Astrocyte (in vitro differentiated cells and primary cell): ENCODE measurements at regions not wholly inside any gene's neighbourhood (a gene's known extent, or its start where the extent isn't known, plus 50 kb on each side); places are given as distances from the start of the nearest gene placed in this dataset.

Source experiments
- DNase-seq: peaks from one replicate; pipeline ENCODE4 v3.0.0-alpha.2; 2010; ENCODE audit warnings: low read depth
- FAIRE-seq: peaks from 2 replicates; lab custom pipeline; 2011; peaks lifted over from hg19 to GRCh38; lab: Jason Lieb, UNC
- H2AFZ ChIP-seq: 2 replicates; pipeline ENCODE4 v1.6.0; 2012; ENCODE audit warnings: low read depth, low read length, inconsistent platforms
- H3K27ac ChIP-seq: 2 replicates; pipeline ENCODE4 v1.5.1; 2011; ENCODE audit warnings: low read depth, low read length, inconsistent platforms
- H3K27me3 ChIP-seq: 2 replicates; pipeline ENCODE4 v1.6.0; 2011; ENCODE audit warnings: low read length, inconsistent platforms; ENCODE audit not compliant: insufficient read depth
- H3K36me3 ChIP-seq: 2 replicates; pipeline ENCODE4 v1.5.1; 2011; ENCODE audit warnings: low read length, inconsistent platforms; ENCODE audit not compliant: insufficient read depth
- H3K4me1 ChIP-seq: 2 replicates; pipeline ENCODE4 v1.5.1; 2011; ENCODE audit warnings: low read length, inconsistent platforms; ENCODE audit not compliant: insufficient read depth
- H3K4me2 ChIP-seq: 2 replicates; pipeline ENCODE4 v1.6.0; 2012; ENCODE audit warnings: low read length, inconsistent platforms
- H3K4me3 ChIP-seq: 2 replicates; pipeline ENCODE4 v1.5.1; 2011; ENCODE audit warnings: low read depth, mild to moderate bottlenecking, low read length, inconsistent platforms; ENCODE audit not compliant: insufficient read depth
- H3K79me2 ChIP-seq: 2 replicates; pipeline ENCODE4 v1.6.0; 2012; ENCODE audit warnings: mild to moderate bottlenecking, low read length, inconsistent platforms; ENCODE audit not compliant: insufficient read depth
- H3K9ac ChIP-seq: 2 replicates; pipeline ENCODE4 v1.6.0; 2012; ENCODE audit warnings: mild to moderate bottlenecking, low read length, inconsistent platforms
- H3K9me3 ChIP-seq: 2 replicates; pipeline ENCODE4 v1.5.1; 2012; ENCODE audit warnings: low read depth, mild to moderate bottlenecking, low read length, inconsistent platforms; ENCODE audit not compliant: insufficient read depth
- H4K20me1 ChIP-seq: 2 replicates; pipeline ENCODE4 v1.6.0; 2012; ENCODE audit warnings: low read length, inconsistent platforms; ENCODE audit not compliant: insufficient read depth
- H3K27ac Mint-ChIP-seq: one replicate; pipeline ENCODE4 v1.8.0; 2021; ENCODE audit warnings: mild to moderate bottlenecking, mixed read lengths; ENCODE audit not compliant: unreplicated experiment
- H3K27me3 Mint-ChIP-seq: one replicate; pipeline ENCODE4 v1.8.0; 2021; ENCODE audit warnings: low read depth, mixed read lengths; ENCODE audit not compliant: unreplicated experiment
- H3K36me3 Mint-ChIP-seq: one replicate; pipeline ENCODE4 v1.8.0; 2021; ENCODE audit warnings: low read depth, mixed read lengths; ENCODE audit not compliant: unreplicated experiment
- H3K4me1 Mint-ChIP-seq: one replicate; pipeline ENCODE4 v1.8.0; 2021; ENCODE audit warnings: low read depth, mixed read lengths; ENCODE audit not compliant: unreplicated experiment
- H3K4me3 Mint-ChIP-seq: one replicate; pipeline ENCODE4 v1.8.0; 2021; ENCODE audit warnings: mild to moderate bottlenecking, moderate library complexity, mixed read lengths; ENCODE audit not compliant: unreplicated experiment
- H3K9me3 Mint-ChIP-seq: one replicate; pipeline ENCODE4 v1.8.0; 2021; ENCODE audit warnings: mild to moderate bottlenecking, mixed read lengths; ENCODE audit not compliant: unreplicated experiment
- CTCF ChIP-seq: IDR thresholded peaks from 2 replicates; pipeline ENCODE4 v1.5.1; 2011; ENCODE audit warnings: low read depth, mild to moderate bottlenecking, inconsistent platforms, low read length, moderate library complexity; ENCODE audit not compliant: insufficient read depth
- EZH2 ChIP-seq: IDR thresholded peaks from 2 replicates; pipeline ENCODE4 v1.6.1; 2012; ENCODE audit warnings: mild to moderate bottlenecking, low read length, inconsistent platforms; ENCODE audit not compliant: insufficient read depth

- TF ChIP-seq EZH2 (no peak), CTCF (no peak)
- Histone ChIP-seq H3K27me3 (no peaks in the 10 kb centered on the region), H3K9ac (no peak overlapping the region), H3K4me3 (no peak overlapping the region), H3K79me2 (no peaks in the 10 kb centered on the region), H3K9me3 (no peaks in the 10 kb centered on the region), H2AFZ (no peak overlapping the region), H3K36me3 (no peaks in the 10 kb centered on the region), H4K20me1 (no peaks in the 10 kb centered on the region), H3K4me2 (no peak overlapping the region), H3K27ac (no peak overlapping the region), H3K4me1 (peaks cover 8% of the 10 kb centered on the region)
- H3K4me3 Mint-ChIP-seq = no peak overlapping the region
- peaks cover 13% of the 10 kb centered on the region for H3K4me1 Mint-ChIP-seq
- DNase-seq (no peak), FAIRE-seq (no peak)
- no peaks in the 10 kb centered on the region for H3K36me3 Mint-ChIP-seq
- H3K27ac Mint-ChIP-seq = peak overlapping the region; percentile 96
- H3K9me3 Mint-ChIP-seq = no peaks in the 10 kb centered on the region
- no peaks in the 10 kb centered on the region for H3K27me3 Mint-ChIP-seq
Measured at GRCh38 chr4:18881556-18881955, 860.0 kb upstream of the LCORL start.

GRCh38 chr4:18880871-18881270, 859.3 kb upstream of the LCORL start:
- no peak overlapping the region for H3K4me3 ChIP-seq
- Mint-ChIP-seq H3K27ac (no peak overlapping the region), H3K36me3 (no peaks in the 10 kb centered on the region), H3K9me3 (peaks cover under 1% of the 10 kb centered on the region), H3K4me1 (peaks cover 13% of the 10 kb centered on the region), H3K4me3 (no peak overlapping the region), H3K27me3 (no peaks in the 10 kb centered on the region)
- H3K27ac ChIP-seq = no peak overlapping the region
- no peak overlapping the region for H2AFZ ChIP-seq
- no peaks in the 10 kb centered on the region for H3K36me3 ChIP-seq
- no peak for DNase-seq
- FAIRE-seq = no peak
- peaks cover 8% of the 10 kb centered on the region for H3K4me1 ChIP-seq
- TF ChIP-seq EZH2 = no peak
- no peak for TF ChIP-seq CTCF
- H3K9ac ChIP-seq = no peak overlapping the region
- no peaks in the 10 kb centered on the region for H3K27me3 ChIP-seq
- H4K20me1 ChIP-seq = no peaks in the 10 kb centered on the region
- no peaks in the 10 kb centered on the region for H3K79me2 ChIP-seq
- no peak overlapping the region for H3K4me2 ChIP-seq
- H3K9me3 ChIP-seq = no peaks in the 10 kb centered on the region

- Mint-ChIP-seq H3K4me1 (peaks cover 13% of the 10 kb centered on the region), H3K36me3 (no peaks in the 10 kb centered on the region), H3K9me3 (peaks cover 8% of the 10 kb centered on the region), H3K27me3 (no peaks in the 10 kb centered on the region), H3K27ac (no peak overlapping the region), H3K4me3 (no peak overlapping the region)
- no peak overlapping the region for H3K9ac ChIP-seq
- no peaks in the 10 kb centered on the region for H3K36me3 ChIP-seq
- no peaks in the 10 kb centered on the region for H4K20me1 ChIP-seq
- H3K4me1 ChIP-seq = peaks cover 8% of the 10 kb centered on the region
- H3K27ac ChIP-seq = no peak overlapping the region
- FAIRE-seq (no peak), DNase-seq (no peak)
- TF ChIP-seq EZH2 = no peak
- no peak for TF ChIP-seq CTCF
- H3K4me2 ChIP-seq = no peak overlapping the region
- no peak overlapping the region for H2AFZ ChIP-seq
- H3K79me2 ChIP-seq = no peaks in the 10 kb centered on the region
- no peaks in the 10 kb centered on the region for H3K27me3 ChIP-seq
- no peak overlapping the region for H3K4me3 ChIP-seq
- H3K9me3 ChIP-seq = no peaks in the 10 kb centered on the region
Measured at GRCh38 chr4:18878561-18878960, 857.0 kb upstream of the LCORL start.
